ENCODE measurements at regions not wholly inside any gene's neighbourhood (a gene's known extent, or its start where the extent isn't known, plus 50 kb on each side); places are given as distances from the start of the nearest gene placed in this dataset.
"Not testable (repeated sequence)": the region's sequence is repeated elsewhere in the genome, so short reads cannot be mapped to it uniquely, and the experiment has no call there.

- DNase-seq (ENCODE audit: low spot score), result no peak
Measured at GRCh38 chr1:88472298-88472697, 211.8 kb upstream of the PKN2 start.

- no peak for DNase-seq (ENCODE audit: low spot score)
Measured at GRCh38 chr1:88472714-88473113, 211.4 kb upstream of the PKN2 start.

GRCh38 chr1:88474555-88475304 lies 209.3 kb upstream of the PKN2 start:
- DNase-seq (ENCODE audit: low spot score), result no peak

GRCh38 chr1:88484881-88485280 lies 199.2 kb upstream of the PKN2 start:
- no peak for DNase-seq (ENCODE audit: low spot score)

- DNase-seq (ENCODE audit: low spot score), result no peak
Measured at GRCh38 chr1:88488237-88488636, 195.8 kb upstream of the PKN2 start.

GRCh38 chr1:88490676-88491075 lies 193.4 kb upstream of the PKN2 start:
- DNase-seq (ENCODE audit: low spot score), result no peak

- no peak for DNase-seq (ENCODE audit: low spot score)
Measured at GRCh38 chr1:88499671-88500070, 184.4 kb upstream of the PKN2 start.

- DNase-seq (ENCODE audit: low spot score), result no peak
Measured at GRCh38 chr1:88502886-88503285, 181.2 kb upstream of the PKN2 start.

- no peak for DNase-seq (ENCODE audit: low spot score)
Measured at GRCh38 chr1:88503646-88504045, 180.4 kb upstream of the PKN2 start.

- no peak for DNase-seq (ENCODE audit: low spot score)
Measured at GRCh38 chr1:88504601-88505000, 179.5 kb upstream of the PKN2 start.

- DNase-seq (ENCODE audit: low spot score), result no peak
Measured at GRCh38 chr1:88509379-88509778, 174.7 kb upstream of the PKN2 start.

- DNase-seq (ENCODE audit: low spot score), result no peak
Measured at GRCh38 chr1:88514544-88515060, 169.5 kb upstream of the PKN2 start.

- DNase-seq (ENCODE audit: low spot score), result not testable (repeated sequence)
Measured at GRCh38 chr1:88517499-88517898, 166.6 kb upstream of the PKN2 start.

GRCh38 chr1:88519156-88519555 lies 164.9 kb upstream of the PKN2 start:
- no peak for DNase-seq (ENCODE audit: low spot score)

- DNase-seq (ENCODE audit: low spot score), result no peak
Measured at GRCh38 chr1:88523854-88524528, 160.1 kb upstream of the PKN2 start.

GRCh38 chr1:88526456-88526855 lies 157.6 kb upstream of the PKN2 start:
- no peak for DNase-seq (ENCODE audit: low spot score)

- DNase-seq (ENCODE audit: low spot score), result no peak
Measured at GRCh38 chr1:88528792-88529191, 155.3 kb upstream of the PKN2 start.

GRCh38 chr1:88529581-88529980 lies 154.5 kb upstream of the PKN2 start:
- DNase-seq (ENCODE audit: low spot score), result no peak

- DNase-seq (ENCODE audit: low spot score), result no peak
Measured at GRCh38 chr1:88530246-88530645, 153.8 kb upstream of the PKN2 start.

GRCh38 chr1:88537787-88538186 lies 146.3 kb upstream of the PKN2 start:
- DNase-seq (ENCODE audit: low spot score), result no peak

GRCh38 chr1:88538222-88538899 lies 145.7 kb upstream of the PKN2 start:
- DNase-seq (ENCODE audit: low spot score), result no peak

GRCh38 chr1:88540255-88540654 lies 143.8 kb upstream of the PKN2 start:
- DNase-seq (ENCODE audit: low spot score), result no peak

GRCh38 chr1:88541596-88541995 lies 142.5 kb upstream of the PKN2 start:
- DNase-seq (ENCODE audit: low spot score), result no peak

Data from NAMALWA (cell line).